ENCODE measurements at regions not wholly inside any gene's neighbourhood (a gene's known extent, or its start where the extent isn't known, plus 50 kb on each side); places are given as distances from the start of the nearest gene placed in this dataset.

- TF ChIP-seq CTCF (IDR thresholded peaks at IDR 0.05; ENCODE audit: low read depth, low read length), result no peak
- no peak for TF ChIP-seq POLR2A (IDR thresholded peaks at IDR 0.05; ENCODE audit: extremely low read depth, insufficient read length)
- no peak for TF ChIP-seq MAX (IDR thresholded peaks at IDR 0.05; ENCODE audit: low read depth, low read length)
- TF ChIP-seq MYC (IDR thresholded peaks at IDR 0.05; ENCODE audit: low read depth, low read length), result no peak
These were observed 158.2 kb downstream of the TFAP2B start for GRCh38 chr6:50976907-50977306.
